DOHH2 (cell line): ENCODE measurements at regions not wholly inside any gene's neighbourhood (a gene's known extent, or its start where the extent isn't known, plus 50 kb on each side); places are given as distances from the start of the nearest gene placed in this dataset.

Experiments
- H3F3A ChIP-seq: fragments of 200-600 bp; sonication (generic), shearing (Covaris generic); 2 replicates; pipeline ENCODE4 v1.6.0; 2016; ENCODE audit warnings: antibody characterized with exemption, mild to moderate bottlenecking; ENCODE audit not compliant: control insufficient read depth, insufficient read depth
- H3K27ac ChIP-seq: fragments of 200-600 bp; sonication (generic); 2 replicates; pipeline ENCODE4 v1.5.1; 2014; ENCODE audit warnings: low read depth, mild to moderate bottlenecking, low read length, moderate library complexity
- H3K27me3 ChIP-seq: fragments of 200-600 bp; sonication (generic); 2 replicates; pipeline ENCODE4 v1.6.1; 2014; ENCODE audit warnings: mild to moderate bottlenecking, low read length, mixed read lengths; ENCODE audit not compliant: control insufficient read depth
- H3K36me3 ChIP-seq: fragments of 200-600 bp; sonication (generic); 2 replicates; pipeline ENCODE4 v1.6.1; 2014; ENCODE audit warnings: mild to moderate bottlenecking, low read length, moderate library complexity, mixed read lengths; ENCODE audit not compliant: control insufficient read depth
- H3K4me1 ChIP-seq: fragments of 200-600 bp; sonication (generic); 2 replicates; pipeline ENCODE4 v1.6.1; 2014; ENCODE audit warnings: mild to moderate bottlenecking, low read length, mixed read lengths; ENCODE audit not compliant: control insufficient read depth
- H3K4me2 ChIP-seq: fragments of 200-600 bp; sonication (generic); 2 replicates; pipeline ENCODE4 v1.6.0; 2014; ENCODE audit warnings: mild to moderate bottlenecking, low read length, moderate library complexity
- H3K4me3 ChIP-seq: fragments of 200-600 bp; sonication (generic); 2 replicates; pipeline ENCODE4 v1.5.1; 2014; ENCODE audit warnings: mild to moderate bottlenecking, low read length, mixed read lengths
- H3K79me2 ChIP-seq: fragments of 200-600 bp; sonication (generic); 2 replicates; pipeline ENCODE4 v1.6.1; 2014; ENCODE audit warnings: mild to moderate bottlenecking, low read length, mixed read lengths; ENCODE audit not compliant: control insufficient read depth
- H3K9me2 ChIP-seq: fragments of 200-600 bp; sonication (generic); replicated peaks from 2 replicates; pipeline ENCODE4 v1.6.1; 2014; ENCODE audit warnings: mild to moderate bottlenecking, low read length, mixed read lengths; ENCODE audit not compliant: control insufficient read depth
- H3K9me3 ChIP-seq: fragments of 200-600 bp; sonication (generic); 2 replicates; pipeline ENCODE4 v1.6.1; 2014; ENCODE audit warnings: antibody characterized with exemption, low read length, mixed read lengths; ENCODE audit not compliant: control insufficient read depth, insufficient read depth
- H4K20me1 ChIP-seq: fragments of 200-600 bp; sonication (generic); 2 replicates; pipeline ENCODE4 v1.6.0; 2014; ENCODE audit warnings: low read depth, mild to moderate bottlenecking, antibody characterized with exemption, low read length, moderate library complexity; ENCODE audit not compliant: control insufficient read depth, insufficient read depth
- EZH2phosphoT487 ChIP-seq: fragments of 200-600 bp; sonication (generic); IDR thresholded peaks from 2 replicates; pipeline ENCODE4 v1.6.1; 2017; ENCODE audit warnings: borderline replicate concordance, mild to moderate bottlenecking, antibody characterized with exemption, low read length, moderate library complexity, mixed read lengths
- TF ChIP-seq, protein P1 (sequence below): fragments of 200-600 bp; sonication (generic); IDR thresholded peaks from one replicate; pipeline ENCODE4 v1.5.1; 2014; ENCODE audit warnings: antibody characterized with exemption, mild to moderate bottlenecking, low read depth, low read length; ENCODE audit not compliant: poor library complexity, severe bottlenecking

DNA sequence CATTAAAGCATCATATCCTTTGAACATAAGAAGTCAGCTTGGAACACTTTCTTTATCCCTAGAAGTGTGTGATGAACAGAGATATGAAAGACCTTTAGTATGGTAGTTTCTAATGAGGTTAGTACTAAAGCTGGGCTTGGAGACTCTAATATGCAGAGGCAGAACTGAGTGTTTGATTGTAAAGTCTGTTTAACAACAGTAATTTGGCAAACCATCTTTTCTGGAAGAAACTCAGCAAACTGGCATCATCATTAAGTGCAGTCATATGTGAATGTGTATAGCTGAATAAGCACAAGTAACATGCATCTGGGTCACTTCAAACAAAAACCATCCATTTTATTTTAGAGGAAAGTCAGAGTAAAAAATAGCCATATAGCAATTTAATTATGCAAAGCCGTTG, 385.9 kb upstream of the MAD2L1 start:
- Histone ChIP-seq H3K79me2 (no peaks in the 10 kb centered on the region), H3K4me1 (no peaks in the 10 kb centered on the region), H3F3A (no peaks in the 10 kb centered on the region), H3K36me3 (no peaks in the 10 kb centered on the region), H3K9me3 (no peaks in the 10 kb centered on the region), H3K4me2 (no peak overlapping the region), H4K20me1 (no peaks in the 10 kb centered on the region), H3K27me3 (no peaks in the 10 kb centered on the region), H3K4me3 (no peak overlapping the region), H3K27ac (no peak overlapping the region), H3K9me2 (no peaks in the 10 kb centered on the region)
- TF ChIP-seq, protein P1, sequence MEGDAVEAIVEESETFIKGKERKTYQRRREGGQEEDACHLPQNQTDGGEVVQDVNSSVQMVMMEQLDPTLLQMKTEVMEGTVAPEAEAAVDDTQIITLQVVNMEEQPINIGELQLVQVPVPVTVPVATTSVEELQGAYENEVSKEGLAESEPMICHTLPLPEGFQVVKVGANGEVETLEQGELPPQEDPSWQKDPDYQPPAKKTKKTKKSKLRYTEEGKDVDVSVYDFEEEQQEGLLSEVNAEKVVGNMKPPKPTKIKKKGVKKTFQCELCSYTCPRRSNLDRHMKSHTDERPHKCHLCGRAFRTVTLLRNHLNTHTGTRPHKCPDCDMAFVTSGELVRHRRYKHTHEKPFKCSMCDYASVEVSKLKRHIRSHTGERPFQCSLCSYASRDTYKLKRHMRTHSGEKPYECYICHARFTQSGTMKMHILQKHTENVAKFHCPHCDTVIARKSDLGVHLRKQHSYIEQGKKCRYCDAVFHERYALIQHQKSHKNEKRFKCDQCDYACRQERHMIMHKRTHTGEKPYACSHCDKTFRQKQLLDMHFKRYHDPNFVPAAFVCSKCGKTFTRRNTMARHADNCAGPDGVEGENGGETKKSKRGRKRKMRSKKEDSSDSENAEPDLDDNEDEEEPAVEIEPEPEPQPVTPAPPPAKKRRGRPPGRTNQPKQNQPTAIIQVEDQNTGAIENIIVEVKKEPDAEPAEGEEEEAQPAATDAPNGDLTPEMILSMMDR: no peak
- no peak for TF ChIP-seq EZH2phosphoT487

DNA sequence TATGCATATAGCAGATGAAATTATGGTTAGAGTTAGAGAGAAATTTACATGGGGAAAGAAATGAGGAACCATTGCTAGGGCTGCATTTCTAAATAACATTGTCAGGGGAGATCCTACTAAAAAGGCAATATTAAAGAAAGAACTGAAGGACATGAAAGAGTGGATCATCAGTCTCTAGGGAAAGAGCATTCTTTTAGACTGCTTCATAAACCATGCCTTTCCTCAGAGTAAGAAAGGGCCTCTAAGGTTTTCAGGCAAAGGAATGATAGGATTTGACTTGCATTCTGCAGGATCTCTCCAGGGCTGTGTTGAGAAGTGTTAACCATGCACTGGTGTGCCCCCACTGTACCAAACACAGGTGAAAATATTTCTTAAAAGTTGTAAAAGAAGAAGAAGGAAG, 385.4 kb upstream of the MAD2L1 start:
- TF ChIP-seq, protein P1: no peak
- no peak for TF ChIP-seq EZH2phosphoT487
- Histone ChIP-seq H3K9me3 (no peaks in the 10 kb centered on the region), H3K4me1 (no peaks in the 10 kb centered on the region)

DNA sequence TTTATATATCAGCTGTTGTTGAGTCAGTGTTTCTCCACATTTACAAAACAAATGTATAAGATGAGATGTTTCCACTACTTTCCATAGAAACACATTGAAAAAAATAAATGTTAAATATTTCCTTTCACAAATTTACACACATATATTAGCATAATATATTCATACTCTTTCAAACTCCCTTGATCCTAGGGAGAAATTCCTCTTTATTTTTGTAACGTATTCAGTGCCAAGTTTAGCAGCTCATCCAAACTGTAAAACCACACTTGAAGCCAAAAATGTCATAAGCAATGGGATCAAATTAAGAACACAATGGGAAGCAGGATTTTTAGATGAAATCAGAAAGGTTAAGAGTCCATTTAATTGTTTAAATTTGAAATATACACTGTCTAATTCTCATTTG, 381.1 kb upstream of the MAD2L1 start:
- no peaks in the 10 kb centered on the region for H3K9me2 ChIP-seq
- H3K4me3 ChIP-seq: no peak overlapping the region
- no peaks in the 10 kb centered on the region for H3K36me3 ChIP-seq
- no peaks in the 10 kb centered on the region for H3K4me1 ChIP-seq
- no peaks in the 10 kb centered on the region for H3K27me3 ChIP-seq
- no peak overlapping the region for H3K4me2 ChIP-seq
- no peak overlapping the region for H3K27ac ChIP-seq
- H3K9me3 ChIP-seq: no peaks in the 10 kb centered on the region
- TF ChIP-seq, protein P1: no peak
- TF ChIP-seq EZH2phosphoT487: no peak
- H3F3A ChIP-seq: no peaks in the 10 kb centered on the region
- no peaks in the 10 kb centered on the region for H4K20me1 ChIP-seq
- no peaks in the 10 kb centered on the region for H3K79me2 ChIP-seq

More for the DNA sequence above, 385.4 kb upstream of the MAD2L1 start:
- H3K4me2 ChIP-seq: no peak overlapping the region
- no peak overlapping the region for H3K4me3 ChIP-seq
- no peaks in the 10 kb centered on the region for H4K20me1 ChIP-seq
- H3K9me2 ChIP-seq: no peaks in the 10 kb centered on the region
- no peaks in the 10 kb centered on the region for H3K36me3 ChIP-seq
- H3K27me3 ChIP-seq: no peaks in the 10 kb centered on the region
- H3K27ac ChIP-seq: no peak overlapping the region
- H3F3A ChIP-seq: no peaks in the 10 kb centered on the region
- H3K79me2 ChIP-seq: no peaks in the 10 kb centered on the region

DNA sequence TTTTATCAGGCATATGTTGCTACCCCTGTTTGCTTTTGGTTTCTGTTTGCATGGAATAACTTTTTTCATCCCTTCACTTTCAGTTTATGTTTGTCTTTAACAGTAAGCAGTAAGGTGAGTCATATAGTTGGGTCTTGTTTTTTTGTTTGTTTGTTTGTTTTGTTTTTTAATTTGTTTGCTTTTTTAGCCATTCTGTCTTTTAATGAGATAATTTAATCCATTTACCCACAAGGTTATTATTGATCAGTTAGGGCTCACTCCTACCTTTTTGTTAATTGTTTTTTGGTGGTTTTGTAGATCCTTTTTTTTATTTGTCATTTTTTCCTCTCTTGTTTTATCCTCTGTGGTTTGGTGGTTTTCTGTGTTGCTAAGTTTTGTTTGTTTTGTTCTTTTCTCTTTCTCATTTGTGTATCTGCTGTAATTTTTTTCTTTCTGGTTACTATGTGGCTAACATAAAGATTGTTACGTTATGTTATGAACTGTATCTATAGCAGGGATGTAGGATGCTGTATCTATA, 379.5 kb upstream of the MAD2L1 start:
- Histone ChIP-seq H3K4me2 (no peak overlapping the region), H3F3A (no peaks in the 10 kb centered on the region), H3K9me2 (no peaks in the 10 kb centered on the region), H3K4me1 (no peaks in the 10 kb centered on the region), H3K79me2 (no peaks in the 10 kb centered on the region), H3K27me3 (no peaks in the 10 kb centered on the region), H3K9me3 (no peaks in the 10 kb centered on the region), H3K4me3 (no peak overlapping the region), H3K27ac (no peak overlapping the region), H4K20me1 (no peaks in the 10 kb centered on the region), H3K36me3 (no peaks in the 10 kb centered on the region)
- TF ChIP-seq, protein P1: no peak
- no peak for TF ChIP-seq EZH2phosphoT487
